Ovary (tissue), 7 donors: ENCODE measurements at regions not wholly inside any gene's neighbourhood (a gene's known extent, or its start where the extent isn't known, plus 50 kb on each side); places are given as distances from the start of the nearest gene placed in this dataset.

Source experiments
- DNase-seq, 5 donors: peaks; one replicate each; pipeline ENCODE4 v3.0.0-alpha.2; 2019 to 2020
- H3K27ac ChIP-seq, 2 donors: fragments of 200-600 bp; one replicate each; pipeline versions ENCODE4 v1.5.1 to v1.8.0; 2019 to 2022
- H3K27me3 ChIP-seq: fragments of 200-600 bp; one replicate; pipeline ENCODE4 v1.8.0; 2022
- H3K36me3 ChIP-seq: fragments of 200-600 bp; sonication (generic); one replicate; pipeline ENCODE4 v1.5.1; 2019
- H3K4me1 ChIP-seq: one replicate; pipeline ENCODE4 v1.8.1; 2013; ENCODE audit warnings: mild to moderate bottlenecking, moderate library complexity; ENCODE audit not compliant: insufficient read depth
- H3K4me3 ChIP-seq: fragments of 200-600 bp; sonication (generic); one replicate; pipeline ENCODE4 v1.5.1; 2017
- H3K9me3 ChIP-seq, 2 donors: fragments of 200-600 bp in 1 of 2; sonication (generic) in 1 of 2; one replicate each; pipeline versions ENCODE4 v1.5.1 to v1.8.1; 2013 to 2019; ENCODE audit warnings: mild to moderate bottlenecking in 1 of 2, moderate library complexity in 1 of 2
- EP300 ChIP-seq: sonication (generic); formaldehyde crosslinking; IDR thresholded peaks from one replicate; pipeline ENCODE4 v1.6.1; 2017; ENCODE audit warnings: antibody characterized with exemption
- POLR2A ChIP-seq: fragments of 450-650 bp; IDR thresholded peaks from one replicate; pipeline ENCODE4 v1.6.1; 2017; ENCODE audit warnings: antibody characterized with exemption, mild to moderate bottlenecking, moderate library complexity
- WGBS, 3 donors: extraction: QIAGEN DNeasy Blood & Tissue Kit in 1 of 3; methylation state at CpG; one replicate each; pipeline versions ENCODE4 v1.1.5 to v1.1.7; 2013 to 2017; 5-methylcytosine and 5-hydroxymethylcytosine counted together
- intact Hi-C, 4 donors: fragments of 100-400 bp; cut with DNase I; formaldehyde crosslinking; loops; one replicate each; pipeline versions ENCODE4 v1.11.0 to v1.15.1; 2022 to 2023
- TF ChIP-seq, protein P1 (sequence below), 3 donors: fragments of 450-650 bp in 2 of 3; fragments of 200-600 bp in 1 of 3; IDR thresholded peaks; one replicate each; pipeline versions ENCODE4 v1.5.1 to v1.8.0; 2016 to 2022; ENCODE audit warnings: antibody characterized with exemption in 3 of 3, mild to moderate bottlenecking in 1 of 3
- donor health status: DM: no; HTN: no; CAD: no; lungs with moderate emphysema.
- donor health status: DM: no; HTN: no; CAD: no.
- donor health status: Bipolar disorder and iron deficiency.
- donor health status: DM: no; HTN: no; CAD: no.
- donor health status: DM: yes; HTN: yes; CAD: no.

DNA sequence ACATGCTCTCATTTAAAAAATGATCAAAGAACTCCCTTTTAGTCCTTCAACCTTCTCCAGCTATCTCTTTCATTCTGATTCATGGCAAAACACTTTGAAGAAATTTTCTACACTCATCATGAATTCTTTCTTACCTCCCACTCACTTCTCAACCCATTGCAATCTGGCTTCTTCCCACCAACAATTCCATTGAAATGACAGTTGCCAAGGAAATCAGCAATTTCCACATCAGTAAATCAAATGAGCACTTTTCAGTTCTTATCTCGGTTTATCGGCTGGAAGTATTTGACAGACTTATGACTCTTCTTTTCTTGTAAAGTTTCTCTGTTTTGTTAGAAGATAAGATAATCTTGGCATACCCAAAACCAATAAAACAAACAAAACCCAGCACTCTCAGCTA lies 99.1 kb upstream of the CACNA2D1 start:
- Histone ChIP-seq H3K36me3 (no peaks in the 10 kb centered on the region), H3K4me3 (no peak overlapping the region), H3K27me3 (no peaks in the 10 kb centered on the region), H3K27ac (no peak overlapping the region), H3K4me1 (no peaks in the 10 kb centered on the region), H3K9me3 (no peaks in the 10 kb centered on the region)
- no peak for DNase-seq
- TF ChIP-seq, protein P1, sequence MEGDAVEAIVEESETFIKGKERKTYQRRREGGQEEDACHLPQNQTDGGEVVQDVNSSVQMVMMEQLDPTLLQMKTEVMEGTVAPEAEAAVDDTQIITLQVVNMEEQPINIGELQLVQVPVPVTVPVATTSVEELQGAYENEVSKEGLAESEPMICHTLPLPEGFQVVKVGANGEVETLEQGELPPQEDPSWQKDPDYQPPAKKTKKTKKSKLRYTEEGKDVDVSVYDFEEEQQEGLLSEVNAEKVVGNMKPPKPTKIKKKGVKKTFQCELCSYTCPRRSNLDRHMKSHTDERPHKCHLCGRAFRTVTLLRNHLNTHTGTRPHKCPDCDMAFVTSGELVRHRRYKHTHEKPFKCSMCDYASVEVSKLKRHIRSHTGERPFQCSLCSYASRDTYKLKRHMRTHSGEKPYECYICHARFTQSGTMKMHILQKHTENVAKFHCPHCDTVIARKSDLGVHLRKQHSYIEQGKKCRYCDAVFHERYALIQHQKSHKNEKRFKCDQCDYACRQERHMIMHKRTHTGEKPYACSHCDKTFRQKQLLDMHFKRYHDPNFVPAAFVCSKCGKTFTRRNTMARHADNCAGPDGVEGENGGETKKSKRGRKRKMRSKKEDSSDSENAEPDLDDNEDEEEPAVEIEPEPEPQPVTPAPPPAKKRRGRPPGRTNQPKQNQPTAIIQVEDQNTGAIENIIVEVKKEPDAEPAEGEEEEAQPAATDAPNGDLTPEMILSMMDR (IDR thresholded peaks at IDR 0.05): no peak
- TF ChIP-seq POLR2A: no peak
- intact Hi-C loops: no loop called here
- WGBS, 3 donors: 7 to 21% (median 14%) methylated on average over 2 of the region's 2 CpGs

DNA sequence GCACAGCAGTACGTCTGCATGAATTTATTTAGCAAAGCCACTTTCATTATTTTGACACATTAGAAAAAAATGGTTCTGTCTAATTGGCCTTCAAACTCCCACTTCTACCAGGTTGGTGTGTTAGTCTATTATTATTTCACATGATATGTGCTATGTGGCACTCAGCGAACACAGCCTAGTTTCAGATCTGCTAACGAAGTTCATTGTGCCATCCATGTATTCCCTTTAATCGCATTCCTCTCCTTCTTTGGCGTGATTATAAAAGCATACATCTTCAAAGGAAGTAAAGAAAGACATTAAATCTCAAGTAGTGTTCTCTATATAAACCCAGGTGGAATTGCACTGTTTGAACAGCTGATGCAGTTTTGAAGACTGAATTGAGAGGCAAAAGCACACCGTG lies 96.4 kb upstream of the CACNA2D1 start:
- WGBS, 3 donors: 43 to 63% (median 49%) methylated on average over 6 of the region's 6 CpGs
- Histone ChIP-seq H3K4me3 (no peak overlapping the region), H3K4me1 (no peaks in the 10 kb centered on the region), H3K36me3 (no peaks in the 10 kb centered on the region), H3K27me3 (no peaks in the 10 kb centered on the region), H3K9me3 (no peaks in the 10 kb centered on the region), H3K27ac (no peak overlapping the region)
- intact Hi-C loops: no loop called here
- DNase-seq: no peak
- TF ChIP-seq POLR2A (no peak), EP300 (no peak)
- TF ChIP-seq, protein P1 (IDR thresholded peaks at IDR 0.05): no peak

GRCh38 chr7:82534684-82535083 lies 91.1 kb upstream of the CACNA2D1 start:
- WGBS, 3 donors: 83 to 87% (median 83%) methylated on average over 1 of the region's 1 CpG
- Histone ChIP-seq H3K4me1 (no peaks in the 10 kb centered on the region), H3K27me3 (no peaks in the 10 kb centered on the region), H3K4me3 (no peak overlapping the region), H3K9me3 (no peaks in the 10 kb centered on the region), H3K27ac (no peak overlapping the region), H3K36me3 (no peaks in the 10 kb centered on the region)
- DNase-seq: no peak
- intact Hi-C loops: no loop called here
- TF ChIP-seq, protein P1 (IDR thresholded peaks at IDR 0.05): no peak

- intact Hi-C loops: no loop called here
- TF ChIP-seq EP300 (no peak), POLR2A (no peak)
- TF ChIP-seq, protein P1 (IDR thresholded peaks at IDR 0.05): no peak
- Histone ChIP-seq H3K27me3 (no peaks in the 10 kb centered on the region), H3K36me3 (no peaks in the 10 kb centered on the region), H3K27ac (no peak overlapping the region), H3K9me3 (no peaks in the 10 kb centered on the region), H3K4me1 (no peaks in the 10 kb centered on the region), H3K4me3 (no peak overlapping the region)
- DNase-seq: no peak
- 61 to 79% (median 67%) methylated on average over 5 of the region's 5 CpGs for WGBS, 3 donors
Observed at GRCh38 chr7:82530361-82530760, 86.8 kb upstream of the CACNA2D1 start.
